ENCODE measurements at regions not wholly inside any gene's neighbourhood (a gene's known extent, or its start where the extent isn't known, plus 50 kb on each side); places are given as distances from the start of the nearest gene placed in this dataset.

DNA sequence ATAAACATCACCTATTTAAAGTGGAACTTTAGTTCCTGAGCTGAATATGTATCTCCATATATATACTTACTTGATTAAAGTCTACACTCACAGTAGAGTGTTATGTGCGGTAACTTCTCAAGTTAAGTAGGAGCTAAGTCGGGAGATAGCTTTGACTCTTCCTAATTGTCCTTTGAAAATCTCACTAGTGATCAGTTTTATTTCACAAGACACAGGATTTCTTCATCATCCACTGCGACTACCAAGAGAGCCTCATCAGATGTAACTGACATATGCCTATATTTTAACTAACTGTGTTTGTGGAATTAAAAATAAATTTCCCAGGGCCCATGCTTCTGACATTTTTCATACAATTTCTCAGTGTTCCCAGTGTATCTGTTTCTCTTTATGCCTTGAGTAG is 1664.0 kb downstream of the EFNB2 start:
- no peak for DNase-seq

DNA sequence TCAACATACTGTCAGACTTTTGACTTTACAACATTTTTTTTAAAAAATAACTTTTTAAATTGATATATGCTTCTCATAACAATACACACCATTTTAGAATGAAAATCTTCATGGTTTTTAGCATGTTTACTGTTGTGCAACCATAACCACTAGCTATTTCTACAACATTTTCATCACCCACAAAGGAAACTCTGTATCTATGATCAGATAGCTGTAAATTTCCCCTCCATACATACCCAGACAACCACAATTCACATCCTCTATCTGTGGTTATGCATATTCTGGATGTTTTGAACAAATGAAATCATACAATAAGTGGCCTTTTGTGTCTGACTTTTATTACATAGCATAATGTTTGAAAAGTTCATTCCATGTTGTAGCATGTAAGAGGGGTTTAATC is 1666.0 kb downstream of the EFNB2 start:
- no peak for DNase-seq

DNA sequence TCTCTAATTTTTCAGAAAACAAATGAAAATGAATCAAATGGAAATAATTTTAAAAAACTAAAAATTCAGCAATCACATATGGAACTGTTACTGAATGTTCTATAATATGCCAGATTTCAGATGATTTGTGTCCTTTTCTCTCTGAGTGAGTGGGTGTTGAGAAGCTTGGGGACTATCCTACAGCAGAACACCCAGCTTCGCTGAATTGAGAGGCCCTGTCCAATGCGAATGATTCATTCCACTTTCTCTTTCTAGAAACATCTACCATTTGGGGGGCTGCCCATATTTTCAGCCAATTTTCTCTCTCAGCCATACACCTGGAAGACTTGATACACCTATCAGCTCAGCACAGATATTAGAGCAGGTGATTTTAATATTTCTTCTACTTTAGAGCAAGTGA is 1666.7 kb downstream of the EFNB2 start:
- no peak for DNase-seq

DNA sequence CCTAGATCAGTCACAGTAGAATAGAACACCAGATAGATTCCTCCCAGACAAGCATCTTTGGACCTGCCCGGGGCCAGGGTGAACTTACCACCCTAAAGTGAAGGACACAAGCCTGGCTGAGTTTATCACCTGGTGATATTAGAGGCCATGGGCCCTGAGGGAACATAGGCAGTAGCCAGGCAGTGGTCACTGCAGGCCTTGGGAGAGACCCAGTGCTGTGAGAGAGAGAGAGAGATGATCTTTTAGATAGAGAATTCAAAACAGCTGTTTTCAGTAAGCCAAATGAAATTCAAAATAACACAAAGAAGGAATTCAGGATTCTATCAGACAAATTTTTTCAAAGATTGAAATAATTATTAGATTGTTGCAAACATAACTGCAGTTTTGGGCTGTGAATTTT is 1679.9 kb downstream of the EFNB2 start:
- DNase-seq: no peak

DNA sequence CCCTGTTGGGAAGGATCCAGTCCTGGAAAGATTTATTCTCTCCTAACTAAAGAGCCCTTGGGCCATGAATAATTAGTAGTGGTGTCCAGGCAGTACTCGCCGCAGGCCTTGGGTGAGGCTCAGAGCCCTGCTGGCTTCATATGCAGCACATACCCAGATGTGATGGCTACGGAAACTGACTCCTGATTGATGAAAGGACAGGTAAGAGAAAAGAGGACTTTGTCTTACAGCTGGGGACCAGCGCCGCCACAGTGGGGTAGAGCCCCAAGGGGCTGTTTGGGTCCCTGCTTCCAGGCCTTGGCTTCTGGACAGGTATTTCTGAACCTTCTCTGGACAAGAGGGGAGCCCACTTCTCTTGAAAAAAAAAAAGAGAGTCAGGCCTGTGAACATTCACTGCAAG is 1680.8 kb downstream of the EFNB2 start:
- no peak for DNase-seq

DNA sequence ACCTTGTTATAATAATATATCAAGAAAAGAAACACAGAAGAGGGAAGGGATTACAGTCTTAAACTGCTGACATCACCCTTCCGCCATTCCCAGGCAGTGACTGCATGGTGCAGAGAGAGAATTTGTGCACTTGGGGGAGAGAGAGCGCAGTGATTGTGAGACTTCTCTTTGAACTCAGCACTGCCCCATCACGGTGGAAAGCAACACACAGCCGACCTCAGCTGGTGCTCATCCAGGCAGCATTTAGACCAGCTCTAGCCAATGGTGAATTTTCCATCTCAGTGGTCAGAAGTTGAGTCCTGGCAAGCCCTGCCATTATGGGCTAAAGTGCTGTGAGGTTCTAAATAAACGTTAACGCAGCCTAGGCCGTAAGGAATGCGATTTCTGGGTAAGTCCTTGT is 1681.5 kb downstream of the EFNB2 start:
- no peak for DNase-seq

DNA sequence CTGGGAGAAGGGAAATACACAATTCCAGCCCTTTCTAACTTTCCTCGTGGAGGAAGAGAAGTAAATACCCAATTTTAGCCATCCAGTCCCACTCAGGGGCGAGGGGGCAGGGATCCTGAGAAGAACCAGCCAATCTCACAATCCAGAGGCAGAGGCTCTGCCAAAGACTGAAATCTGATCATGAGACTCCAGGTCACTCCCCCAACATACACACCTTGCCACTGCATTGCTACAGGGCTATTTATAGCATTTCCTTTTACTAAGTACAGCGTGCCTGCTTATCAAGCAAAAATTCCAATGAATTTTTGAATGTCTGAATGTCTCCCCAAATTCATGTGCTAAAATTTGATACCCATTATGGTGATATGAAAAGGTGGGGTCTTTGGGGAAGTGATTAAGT is 1687.5 kb downstream of the EFNB2 start:
- no peak for DNase-seq

DNA sequence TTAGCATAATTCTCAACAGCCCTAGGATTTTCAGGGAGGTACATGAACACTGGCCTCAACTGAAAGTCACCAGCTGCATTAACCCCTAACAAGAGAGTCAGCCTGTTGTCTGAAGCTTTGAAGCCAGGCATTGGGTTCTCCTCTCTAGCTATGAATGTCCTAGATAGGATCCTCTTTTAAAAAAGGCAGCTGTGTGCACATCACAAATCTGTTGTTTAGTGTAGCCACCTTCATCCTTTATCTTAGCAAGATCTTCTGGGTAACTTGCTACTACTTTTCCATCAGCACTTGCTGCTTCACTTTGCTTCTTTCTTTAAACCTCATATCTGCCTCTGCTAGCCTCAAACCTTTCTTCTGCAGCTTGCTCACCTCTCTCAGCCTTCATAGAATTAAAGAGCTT is 1692.1 kb downstream of the EFNB2 start:
- DNase-seq: no peak

DNA sequence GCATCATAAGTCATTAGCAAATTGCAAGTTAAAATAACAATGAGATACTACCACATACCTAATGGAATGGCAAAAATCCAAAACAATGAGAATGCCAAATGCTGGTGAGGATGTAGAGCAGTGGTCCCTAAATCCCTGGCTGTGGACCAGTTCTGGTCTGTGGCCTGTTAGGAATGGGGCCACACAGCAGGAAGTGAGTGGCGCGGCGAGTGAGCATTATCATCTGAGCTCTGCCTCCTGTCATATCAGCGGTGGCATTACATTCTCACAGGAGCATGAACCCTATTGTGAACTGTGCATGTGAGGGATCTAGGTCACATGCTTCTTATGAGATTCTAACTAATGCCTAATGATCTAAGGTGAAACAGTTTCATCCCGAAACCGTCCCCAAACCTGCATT is 1694.4 kb downstream of the EFNB2 start:
- no peak for DNase-seq

DNA sequence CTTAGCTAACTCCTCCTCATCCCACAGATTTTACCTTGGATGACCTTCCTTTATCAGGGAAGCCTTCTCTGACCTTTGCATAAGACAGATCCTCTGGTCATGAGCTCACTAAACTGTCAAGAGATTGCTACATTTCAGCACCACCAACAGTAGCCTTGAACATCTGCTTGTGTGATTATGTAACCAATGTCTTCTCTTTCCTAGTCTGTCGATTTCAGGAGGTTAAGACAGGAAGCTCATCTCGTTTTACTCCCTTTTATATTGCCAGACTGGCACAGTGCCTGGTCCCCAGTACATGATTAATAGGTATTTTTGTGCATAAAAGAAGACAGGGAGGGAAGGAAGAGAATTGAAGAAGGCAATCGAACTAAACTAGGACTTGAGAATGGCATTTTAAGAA is 1697.7 kb downstream of the EFNB2 start:
- no peak for DNase-seq

DNA sequence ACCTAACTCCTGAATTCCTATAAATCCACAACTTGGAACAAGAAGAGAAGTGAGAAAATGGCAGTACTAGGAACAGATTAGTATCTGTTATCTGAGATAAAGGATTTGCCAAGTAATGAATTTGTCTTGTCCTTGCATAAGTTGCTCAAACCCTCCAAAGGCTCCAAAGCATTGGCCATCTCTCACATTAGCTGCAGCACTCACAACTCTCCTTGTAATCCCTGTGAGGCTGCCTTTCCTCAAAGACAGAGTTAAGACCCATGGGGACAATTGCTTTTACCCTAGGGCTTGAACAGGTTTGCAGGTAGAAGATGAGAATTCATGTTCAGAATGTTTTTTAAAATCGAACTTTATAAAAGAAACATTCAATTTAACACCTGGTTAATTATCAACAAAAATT is 1702.2 kb downstream of the EFNB2 start:
- DNase-seq: no peak

DNA sequence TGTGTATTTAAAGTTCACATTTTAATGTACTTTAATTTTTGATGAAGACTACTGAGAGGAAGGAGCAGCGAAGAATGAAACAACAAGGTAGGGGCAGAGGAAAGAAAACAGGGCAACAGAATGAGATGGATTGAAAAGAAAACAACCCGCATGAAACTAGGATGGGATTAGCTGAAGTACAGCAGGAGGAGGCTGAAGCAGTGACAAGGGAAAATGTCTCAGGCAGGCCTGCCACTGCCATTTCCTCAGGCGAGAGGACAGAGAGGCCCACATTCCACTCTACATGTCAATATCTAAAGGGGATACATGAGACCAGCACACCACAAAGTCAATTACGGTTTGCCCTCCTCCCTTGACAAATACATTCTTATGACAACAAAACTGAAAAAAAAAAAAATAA is 1703.2 kb downstream of the EFNB2 start:
- no peak for DNase-seq

DNA sequence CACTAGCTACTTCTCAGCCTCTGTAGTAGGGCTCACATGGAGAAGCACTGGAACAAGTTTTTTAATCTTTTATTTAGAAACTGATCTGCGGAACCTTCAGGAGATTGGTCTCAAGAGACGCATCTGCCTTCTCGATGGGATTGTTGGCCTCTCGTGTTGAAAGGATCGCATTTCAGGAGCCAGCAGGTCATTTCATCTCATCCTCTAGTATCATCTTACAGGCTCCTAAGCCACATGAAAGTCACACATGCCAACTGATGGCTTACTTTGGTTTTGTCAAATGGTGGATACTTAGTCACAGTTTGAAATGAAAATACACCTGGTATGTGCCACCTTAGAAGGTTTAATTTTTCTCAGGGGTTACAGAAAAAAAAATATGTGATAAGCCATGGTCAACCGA is 1703.6 kb downstream of the EFNB2 start:
- no peak for DNase-seq

DNA sequence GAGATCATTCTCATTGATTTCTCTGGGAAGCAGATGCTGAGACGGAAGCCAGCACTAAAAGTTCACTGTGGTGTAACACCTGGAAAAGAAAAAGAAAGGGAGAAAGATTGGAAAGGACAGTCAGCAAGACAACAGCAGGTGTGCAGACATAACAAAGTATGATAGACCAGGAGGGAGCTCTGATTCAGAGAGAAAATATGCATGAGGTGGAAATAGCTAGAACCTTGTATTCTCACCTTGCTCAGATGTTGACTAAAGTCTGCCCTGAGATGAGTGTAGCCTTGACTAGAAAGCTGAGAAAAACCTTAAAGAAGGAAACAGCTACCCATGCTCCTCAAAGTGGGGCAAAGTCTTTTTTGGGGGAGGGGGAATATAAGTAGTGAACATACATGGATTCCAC is 1711.8 kb downstream of the EFNB2 start:
- DNase-seq: no peak

DNA sequence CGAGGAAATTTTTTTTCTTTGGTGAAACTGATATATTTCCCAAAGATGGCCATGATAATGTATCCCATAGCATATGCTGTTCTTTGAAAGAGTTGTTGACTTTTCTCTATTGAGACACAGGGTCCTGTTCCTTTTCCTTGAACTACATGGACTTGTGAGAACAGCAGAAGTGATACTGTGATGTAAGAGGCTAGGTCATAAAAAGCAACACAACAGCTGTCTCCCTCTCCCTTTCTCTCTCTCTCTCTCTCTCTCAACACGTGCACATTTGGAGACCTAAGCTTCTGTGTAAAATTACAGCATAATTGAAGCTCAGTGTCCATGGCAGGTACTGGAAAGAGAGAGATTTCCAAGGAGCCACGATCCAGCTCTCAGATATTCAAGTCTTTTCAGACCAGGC is 1712.4 kb downstream of the EFNB2 start:
- DNase-seq: no peak

DNA sequence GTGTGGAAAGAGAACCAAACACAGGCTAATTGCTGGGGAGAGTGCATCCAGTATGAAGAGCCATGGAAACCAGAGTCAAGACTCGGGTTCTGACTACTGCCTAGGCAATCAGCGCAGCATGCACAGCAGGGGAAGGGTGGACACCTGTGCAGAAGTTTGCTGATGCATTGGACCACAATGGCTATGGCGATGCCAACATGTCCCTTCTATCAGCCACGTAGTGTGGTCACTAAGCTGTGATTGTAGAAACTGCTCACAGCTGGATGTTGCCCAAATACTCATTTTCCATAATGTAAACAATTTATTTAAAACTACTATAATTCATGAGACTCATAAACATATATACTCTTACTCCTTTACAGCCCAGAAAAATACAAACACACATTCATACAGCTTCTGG is 1718.2 kb downstream of the EFNB2 start:
- DNase-seq: no peak

DNA sequence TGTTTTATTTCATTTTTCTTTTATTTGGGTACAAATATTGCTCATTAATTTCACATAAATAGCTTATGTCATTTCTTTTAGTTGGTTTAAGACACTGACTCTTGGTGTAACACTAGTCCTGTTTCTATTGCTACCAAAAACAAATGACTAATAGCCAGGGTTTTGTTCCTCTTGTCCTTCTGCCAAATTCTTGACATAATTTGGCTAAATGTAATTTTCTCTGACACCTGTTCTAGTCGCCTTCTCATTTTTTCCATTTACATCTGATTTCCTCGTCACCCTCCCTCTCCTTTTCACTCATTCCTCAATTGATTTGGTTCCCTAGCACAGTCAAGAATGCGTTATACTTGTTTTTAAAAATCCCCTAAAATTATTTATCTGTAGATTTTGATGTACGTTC is 1718.7 kb downstream of the EFNB2 start:
- no peak for DNase-seq

DNA sequence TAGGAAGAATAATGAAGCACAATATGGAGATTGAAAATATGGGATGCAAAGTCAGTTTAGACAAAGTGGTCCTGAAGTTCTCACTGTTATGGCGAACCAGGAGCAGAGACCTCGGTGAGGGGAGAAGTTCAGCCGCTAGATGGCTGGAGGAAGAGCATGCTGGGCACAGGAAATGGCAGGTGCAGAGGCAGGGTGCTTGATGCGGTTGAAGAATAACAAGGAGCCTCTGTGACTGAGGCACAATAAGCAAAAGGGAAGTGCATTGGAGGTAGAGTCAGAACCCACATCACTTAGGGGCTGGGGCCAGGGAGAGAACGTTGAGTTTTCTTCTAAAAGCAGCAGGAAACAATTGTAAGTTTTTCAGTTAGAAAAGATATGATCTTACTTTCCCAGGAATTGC is 1725.2 kb downstream of the EFNB2 start:
- DNase-seq: no peak

DNA sequence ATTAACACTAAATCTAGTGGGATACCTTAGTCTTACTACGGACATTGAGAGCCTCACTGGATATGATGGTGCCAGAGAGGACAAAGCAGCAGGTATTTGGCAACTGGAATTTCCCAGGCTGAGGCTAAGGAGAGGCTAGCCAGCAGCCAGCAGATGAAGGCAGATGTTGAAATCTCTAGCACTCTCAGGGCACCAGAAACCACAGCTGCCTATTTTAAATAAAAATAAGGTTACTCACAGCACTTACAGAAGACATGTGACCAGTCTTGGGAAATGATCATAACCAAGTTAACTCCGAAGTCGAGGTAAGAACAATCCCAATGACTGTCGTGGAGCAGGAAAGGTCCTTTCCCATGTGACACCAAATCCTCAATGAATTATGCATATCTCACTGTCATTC is 1726.0 kb downstream of the EFNB2 start:
- no peak for DNase-seq

DNA sequence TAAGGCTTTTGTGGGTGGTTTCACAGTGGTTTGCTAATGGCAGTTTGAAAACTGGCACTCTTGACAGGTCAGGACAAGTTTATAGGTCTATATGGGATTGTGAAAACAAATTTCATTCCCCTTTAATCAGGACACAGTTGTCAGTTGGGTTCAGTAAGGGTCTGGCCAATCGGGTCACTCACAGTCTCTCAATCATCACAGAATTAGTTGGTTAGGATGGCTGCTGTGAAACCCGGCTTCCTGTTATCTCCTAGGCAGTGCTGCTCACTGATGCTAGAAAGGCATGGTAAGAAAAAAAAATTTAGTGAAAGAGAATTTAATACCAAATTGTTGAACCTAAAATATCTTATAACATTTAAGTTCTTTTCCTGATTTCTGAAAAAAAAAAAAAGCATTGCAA is 1730.1 kb downstream of the EFNB2 start:
- no peak for DNase-seq

DNA sequence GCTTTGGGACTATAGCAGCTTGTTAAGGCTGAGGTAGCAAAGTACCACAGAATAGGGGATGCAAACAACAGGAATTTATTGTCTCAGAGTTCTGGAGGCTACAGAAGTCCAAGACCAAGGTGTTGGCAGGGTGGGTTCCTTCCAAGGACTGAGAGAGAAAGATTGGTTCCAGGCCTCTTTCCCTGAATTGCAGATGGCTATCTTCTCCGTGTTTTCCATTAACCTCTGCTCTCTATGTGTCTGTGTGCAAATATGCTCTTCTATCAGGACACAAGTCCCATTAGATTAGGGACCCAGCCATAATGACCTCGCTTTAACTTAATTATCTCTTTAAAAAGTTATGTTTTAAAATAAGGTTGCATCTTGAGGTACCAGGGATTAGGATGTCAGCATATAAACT is 1732.9 kb upstream of the SLC10A2 start:
- DNase-seq: no peak

DNA sequence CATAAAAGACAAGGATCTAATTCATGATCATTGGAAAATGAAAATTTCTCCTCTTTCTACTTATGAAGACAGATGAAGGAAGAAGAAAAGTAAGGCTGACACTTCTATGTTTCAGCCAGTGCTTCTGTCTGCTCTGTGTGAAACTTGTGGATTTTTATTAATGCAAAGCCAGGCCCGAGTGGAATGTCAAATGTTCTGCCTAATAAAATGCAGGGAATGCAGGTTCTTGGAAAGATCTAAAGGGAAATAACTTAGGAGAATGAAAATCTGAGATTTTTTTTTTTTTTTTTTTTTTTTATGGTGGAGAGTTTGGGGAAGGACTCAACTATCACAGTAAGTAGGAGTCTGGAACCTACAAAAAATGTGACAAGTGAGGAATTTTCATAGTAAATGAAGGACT is 1732.3 kb upstream of the SLC10A2 start:
- no peak for DNase-seq

DNA sequence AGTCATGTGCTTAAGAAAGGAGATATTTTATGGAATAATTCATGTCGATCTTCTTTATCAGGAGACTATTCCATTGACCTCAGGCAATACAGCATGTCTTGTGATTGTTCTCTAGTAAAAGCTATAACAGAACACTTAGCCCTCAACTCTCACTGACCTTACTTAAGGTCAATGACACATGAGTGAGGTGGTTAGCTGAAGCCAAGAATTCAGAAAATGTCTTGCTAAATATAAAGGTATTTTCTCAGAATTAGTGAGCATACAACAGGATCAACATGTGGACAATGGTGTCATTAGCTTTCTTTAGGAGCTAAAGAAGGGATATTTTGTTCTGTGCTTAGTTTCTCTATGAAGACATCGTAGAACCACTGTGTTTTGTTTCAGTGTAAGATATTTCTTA is 1730.4 kb upstream of the SLC10A2 start:
- DNase-seq: no peak

DNA sequence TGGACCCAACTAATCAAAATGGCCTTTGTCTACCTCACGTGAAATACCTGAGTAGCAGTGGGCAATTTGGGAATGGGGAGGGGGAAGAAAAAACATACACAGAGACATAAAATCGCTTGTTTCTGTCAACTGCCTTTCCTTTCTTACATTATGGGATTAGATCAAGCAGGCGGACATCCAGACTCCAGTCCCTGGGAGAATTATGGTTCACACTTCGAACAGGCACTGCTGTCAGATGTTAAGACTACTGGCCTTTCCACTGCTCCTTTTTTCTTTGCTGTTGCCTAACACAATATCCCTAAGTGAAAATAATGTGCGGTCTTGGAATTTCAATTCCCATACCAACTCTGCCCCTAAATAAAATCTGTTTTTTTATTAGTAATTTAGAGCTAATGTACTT is 1719.7 kb upstream of the SLC10A2 start:
- DNase-seq: no peak

DNA sequence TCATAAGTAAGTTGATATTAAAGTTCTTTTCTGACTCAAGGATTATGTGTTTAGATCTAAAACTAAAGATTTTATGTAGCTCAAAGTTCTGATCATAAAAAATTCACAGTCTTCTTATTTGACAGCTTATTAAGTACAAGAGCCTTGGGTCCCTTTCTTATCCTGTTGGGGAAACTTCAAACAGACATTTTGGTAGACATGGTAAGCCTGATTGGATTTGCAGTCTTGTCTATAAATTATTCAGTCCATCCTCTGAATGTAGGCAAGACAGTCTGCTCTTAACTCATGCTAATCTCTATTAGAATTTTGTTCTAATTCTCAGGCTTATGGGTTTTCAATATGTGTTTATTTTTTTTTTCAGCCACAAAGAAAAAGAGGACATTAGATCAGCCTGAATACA is 1718.7 kb upstream of the SLC10A2 start:
- DNase-seq: no peak

DNA sequence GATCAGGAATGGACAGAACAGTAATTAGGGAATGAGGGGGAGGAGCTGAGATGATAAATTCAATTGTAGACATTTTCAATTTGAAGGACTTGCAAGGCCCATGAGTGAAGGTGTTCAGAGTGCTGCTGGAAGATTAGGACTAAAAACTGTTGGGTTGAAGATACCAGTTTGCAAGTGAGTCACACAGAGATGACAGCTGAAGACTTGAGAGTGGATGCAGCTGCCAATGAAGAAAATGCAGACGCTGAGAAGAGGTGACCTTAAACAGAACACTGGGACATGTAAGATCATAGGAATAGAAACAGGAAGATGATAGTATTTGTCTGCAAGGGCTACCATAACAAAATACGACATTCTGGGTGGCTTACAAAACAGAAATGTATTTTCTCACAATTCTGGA is 1716.5 kb upstream of the SLC10A2 start:
- no peak for DNase-seq
